ENCODE measurements at regions not wholly inside any gene's neighbourhood (a gene's known extent, or its start where the extent isn't known, plus 50 kb on each side); places are given as distances from the start of the nearest gene placed in this dataset.

GRCh38 chr11:114864896-114865295, 186.6 kb downstream of the NXPE2 start:
- no peak for DNase-seq (ENCODE audit: low read depth)

GRCh38 chr11:114876234-114876633, 197.9 kb downstream of the NXPE2 start:
- DNase-seq (ENCODE audit: low read depth): no peak

GRCh38 chr11:114877976-114878375, 199.6 kb downstream of the NXPE2 start:
- no peak for DNase-seq (ENCODE audit: low read depth)

GRCh38 chr11:114880442-114880841, 202.1 kb downstream of the NXPE2 start:
- no peak for DNase-seq (ENCODE audit: low read depth)

- no peak for DNase-seq (ENCODE audit: low read depth)
These were observed 205.1 kb downstream of the NXPE2 start for GRCh38 chr11:114883472-114883871.

- no peak for DNase-seq (ENCODE audit: low read depth)
These were observed 208.4 kb downstream of the NXPE2 start for GRCh38 chr11:114886644-114887265.

- no peak for DNase-seq (ENCODE audit: low read depth)
These were observed 211.3 kb downstream of the NXPE2 start for GRCh38 chr11:114889594-114890011.

GRCh38 chr11:114890038-114890437, 211.7 kb downstream of the NXPE2 start:
- DNase-seq (ENCODE audit: low read depth): no peak

GRCh38 chr11:114891911-114892310, 213.6 kb downstream of the NXPE2 start:
- DNase-seq (ENCODE audit: low read depth): no peak

GRCh38 chr11:114892381-114893197, 214.3 kb downstream of the NXPE2 start:
- DNase-seq (ENCODE audit: low read depth): peak; percentile 25

GRCh38 chr11:114893329-114893728, 215.0 kb downstream of the NXPE2 start:
- no peak for DNase-seq (ENCODE audit: low read depth)

GRCh38 chr11:114896594-114896993, 218.3 kb downstream of the NXPE2 start:
- peak; percentile 6 for DNase-seq (ENCODE audit: low read depth)

GRCh38 chr11:114909866-114910265, 231.5 kb downstream of the NXPE2 start:
- DNase-seq (ENCODE audit: low read depth): no peak

- DNase-seq (ENCODE audit: low read depth): no peak
These were observed 234.5 kb downstream of the NXPE2 start for GRCh38 chr11:114912826-114913225.

GRCh38 chr11:114914231-114915005, 236.1 kb downstream of the NXPE2 start:
- no peak for DNase-seq (ENCODE audit: low read depth)

- DNase-seq (ENCODE audit: low read depth): no peak
These were observed 237.8 kb downstream of the NXPE2 start for GRCh38 chr11:114915871-114916805.

GRCh38 chr11:114918286-114918685, 240.0 kb downstream of the NXPE2 start:
- no peak for DNase-seq (ENCODE audit: low read depth)

GRCh38 chr11:114921697-114922096, 243.4 kb downstream of the NXPE2 start:
- DNase-seq (ENCODE audit: low read depth): no peak

- DNase-seq (ENCODE audit: low read depth): no peak
These were observed 245.7 kb downstream of the NXPE2 start for GRCh38 chr11:114924042-114924441.

- DNase-seq (ENCODE audit: low read depth): no peak
These were observed 247.3 kb downstream of the NXPE2 start for GRCh38 chr11:114925591-114925990.

- no peak for DNase-seq (ENCODE audit: low read depth)
These were observed 250.0 kb downstream of the NXPE2 start for GRCh38 chr11:114928260-114928870.
